GM18861 (cell line): ENCODE measurements at regions not wholly inside any gene's neighbourhood (a gene's known extent, or its start where the extent isn't known, plus 50 kb on each side); places are given as distances from the start of the nearest gene placed in this dataset.
"Not testable (repeated sequence)": the region's sequence is repeated elsewhere in the genome, so short reads cannot be mapped to it uniquely, and the experiment has no call there.

ENCODE experiments used
- ATAC-seq: cut with Tn5 transposase; IDR thresholded peaks from one replicate; pipeline ENCODE4 v1.9.1; 2021; ENCODE audit not compliant: unreplicated experiment

DNA sequence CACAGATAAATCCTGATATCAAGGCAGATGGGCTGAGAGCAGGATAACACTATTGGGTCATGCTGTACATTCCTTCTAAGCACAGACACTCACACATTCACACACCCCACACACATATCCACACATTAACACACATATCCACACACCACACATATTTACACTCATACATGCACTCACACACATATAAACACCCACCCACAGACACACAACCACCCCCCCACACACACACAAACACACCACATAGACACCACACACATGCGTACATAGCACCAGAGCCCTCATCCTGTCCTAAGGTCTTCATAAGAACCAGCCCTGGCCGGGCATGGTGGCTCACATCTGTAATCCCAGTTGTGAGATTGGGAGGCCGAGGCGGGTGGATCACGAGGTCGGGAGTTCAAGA, 322.3 kb upstream of the ADCY2 start:
- no peak for ATAC-seq

DNA sequence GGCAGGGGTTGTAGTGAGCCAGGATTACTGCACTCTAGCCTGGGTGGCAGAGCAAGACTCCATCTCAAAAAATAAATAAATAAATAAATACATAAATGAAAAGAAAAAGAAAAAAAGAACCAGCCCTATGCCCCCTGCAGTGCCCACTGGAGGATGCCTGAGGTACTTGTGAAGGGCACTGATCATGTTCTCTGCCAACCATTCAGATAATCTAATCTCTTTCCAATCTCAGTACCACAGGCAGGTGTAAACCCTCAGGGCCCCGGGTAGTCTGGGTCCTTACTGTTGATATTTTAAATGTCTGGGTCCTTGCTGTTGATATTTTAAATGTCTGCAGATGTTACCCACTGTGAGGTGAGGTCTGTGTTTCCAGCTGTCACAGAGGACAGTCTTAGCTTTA, 321.8 kb upstream of the ADCY2 start:
- no peak for ATAC-seq

DNA sequence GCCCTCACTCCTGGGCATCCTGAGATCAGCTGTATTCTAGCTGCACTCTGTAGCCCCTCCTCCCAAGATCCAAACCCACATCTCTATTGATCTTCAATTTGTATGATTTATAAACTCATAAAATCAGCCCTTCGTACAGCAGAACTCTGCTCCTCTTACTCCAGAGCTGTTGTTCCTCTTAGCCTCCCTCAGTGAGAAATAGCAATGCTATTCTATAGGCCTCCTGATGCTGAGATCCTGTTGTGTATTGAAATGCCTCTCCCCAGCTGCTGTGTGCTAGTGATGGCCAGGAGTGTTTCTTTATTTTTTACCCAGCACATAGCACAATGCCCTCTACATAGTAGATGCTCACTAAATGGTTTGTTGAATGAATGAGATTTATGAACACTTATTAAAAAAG, 320.5 kb upstream of the ADCY2 start:
- ATAC-seq = no peak

DNA sequence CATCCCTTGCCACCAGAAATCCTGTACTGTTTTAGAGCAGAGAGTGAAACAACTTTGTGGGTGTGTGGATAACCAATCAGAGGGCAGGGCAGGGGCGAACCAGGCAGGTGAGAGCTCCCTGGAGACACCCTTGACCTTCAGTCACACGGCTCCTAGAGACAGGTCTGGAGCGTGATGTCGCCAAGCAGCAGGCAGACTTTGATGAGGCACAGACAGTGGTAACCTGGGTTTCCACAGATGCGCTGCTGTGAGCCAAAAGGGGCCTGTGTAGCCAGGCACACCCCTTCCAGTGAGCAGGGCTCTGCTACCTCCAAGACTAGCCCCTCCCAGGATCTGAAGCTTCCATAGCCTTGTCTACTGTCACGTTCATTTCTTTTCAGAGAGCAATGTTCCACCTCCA, 317.8 kb upstream of the ADCY2 start:
- ATAC-seq = no peak

DNA sequence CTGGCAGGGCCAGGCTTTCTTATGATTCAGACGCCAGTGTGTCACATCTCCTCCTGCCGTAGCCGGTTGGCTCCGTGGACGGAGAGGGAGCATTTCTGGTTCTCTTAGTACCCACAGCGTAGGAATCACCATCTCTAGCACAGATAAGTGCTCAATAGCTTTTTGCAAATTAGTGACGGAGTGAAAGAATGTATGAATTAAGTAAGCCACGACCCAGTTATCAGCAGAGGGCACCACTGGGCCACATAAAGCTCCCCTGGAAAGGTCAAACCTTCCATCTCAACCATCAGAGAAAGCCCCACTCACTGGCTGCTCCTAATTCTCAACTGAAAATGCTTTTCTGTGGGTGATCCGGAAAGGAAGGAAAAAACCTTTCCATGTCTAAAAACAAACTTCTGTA, 317.0 kb upstream of the ADCY2 start:
- no peak for ATAC-seq

DNA sequence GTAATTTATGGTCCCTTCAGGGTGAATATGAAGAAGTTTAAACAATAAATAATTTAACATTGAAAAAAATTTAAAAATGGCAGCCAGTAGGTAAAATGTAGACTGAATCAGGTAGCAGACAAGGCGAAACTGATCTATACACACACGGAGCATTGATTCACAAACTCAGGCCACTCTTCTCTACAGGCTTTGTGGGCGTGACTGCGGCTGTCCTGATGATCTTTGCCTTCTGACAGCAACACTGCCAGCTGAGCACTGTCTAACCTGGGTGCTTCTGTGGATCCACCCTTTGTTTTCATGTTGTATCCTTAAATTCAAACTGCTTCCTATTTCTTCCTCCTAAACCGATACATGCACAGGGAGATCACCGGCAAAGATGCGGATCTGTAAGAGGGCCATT, 315.4 kb upstream of the ADCY2 start:
- ATAC-seq = no peak

DNA sequence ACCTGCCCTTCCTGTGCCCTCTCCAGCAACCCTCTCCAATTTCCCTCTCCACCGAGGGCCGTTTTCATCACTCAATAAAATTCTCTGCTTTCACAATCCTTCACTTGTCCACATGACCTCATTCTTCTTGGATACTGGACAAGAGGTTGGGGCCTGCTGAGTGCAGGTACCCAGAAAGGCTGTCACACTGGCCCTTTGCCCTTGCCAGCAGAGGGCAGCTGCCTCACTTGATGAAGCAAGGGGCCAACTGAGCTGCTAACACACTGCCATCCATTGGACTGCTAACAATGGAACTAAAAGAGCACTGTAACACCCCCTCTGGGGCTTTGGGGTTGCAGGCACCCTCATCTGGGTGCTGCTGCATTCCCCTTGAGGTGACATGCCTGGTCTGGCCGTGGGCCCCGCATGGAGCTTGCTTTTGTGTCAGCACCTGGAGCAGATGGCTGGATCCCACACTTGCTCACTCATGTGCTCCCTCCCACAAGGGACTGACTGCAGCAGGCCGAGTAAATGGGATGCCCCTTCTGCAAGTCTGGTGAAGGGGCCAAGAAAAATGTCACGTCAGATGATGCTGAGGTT, 308.1 kb upstream of the ADCY2 start:
- no peak for ATAC-seq

DNA sequence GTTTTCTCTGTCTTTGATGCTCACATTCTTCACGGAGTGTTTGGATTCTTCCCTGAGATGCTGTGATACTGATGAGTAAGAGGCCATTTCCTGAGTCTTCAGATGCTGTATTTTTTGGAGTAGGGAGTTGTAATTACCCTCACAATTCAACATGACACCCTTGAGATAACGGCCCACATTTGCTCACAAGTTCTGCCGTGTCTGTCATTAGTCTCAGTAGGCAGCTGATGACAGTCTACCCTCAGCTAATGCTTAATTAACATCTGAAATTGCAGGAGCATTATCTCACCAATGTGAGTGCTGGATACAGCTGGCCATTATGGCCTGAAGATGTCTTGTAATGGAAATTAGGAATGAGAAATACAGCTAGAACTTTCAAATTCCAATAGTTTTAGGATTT, 307.1 kb upstream of the ADCY2 start:
- ATAC-seq = no peak

DNA sequence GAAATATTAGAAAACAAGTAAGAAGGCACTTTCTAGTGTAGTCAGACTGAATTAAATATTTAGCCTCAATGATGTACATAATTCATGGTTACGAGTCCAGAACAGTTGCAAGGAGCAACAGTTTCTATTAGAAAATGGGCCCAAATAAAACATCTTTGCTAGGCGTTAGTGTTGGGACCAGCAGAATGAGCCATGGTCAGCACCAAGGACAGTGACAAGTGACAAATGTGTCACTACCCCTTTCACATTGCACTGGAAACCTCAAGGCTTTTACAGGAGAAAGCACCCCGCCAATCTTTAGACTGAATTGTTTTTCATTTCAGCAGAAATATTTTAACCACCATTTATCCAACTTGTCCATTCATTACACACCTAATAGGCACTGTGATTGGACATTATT, 301.3 kb upstream of the ADCY2 start:
- ATAC-seq = no peak

DNA sequence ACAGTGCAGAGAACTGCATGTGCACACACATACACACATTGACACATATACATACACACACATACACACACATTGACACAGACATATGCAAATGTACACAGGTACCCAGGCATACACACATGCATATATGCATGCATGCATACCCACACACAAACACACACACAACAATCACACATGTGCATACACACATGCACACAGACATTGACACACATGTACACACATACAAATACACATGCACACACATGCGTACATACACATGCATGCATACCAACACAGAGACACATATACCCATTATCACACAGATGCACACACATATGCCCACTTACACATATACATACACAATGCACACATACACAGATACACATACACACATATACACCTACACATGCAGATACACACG, 299.6 kb upstream of the ADCY2 start:
- no peak for ATAC-seq

DNA sequence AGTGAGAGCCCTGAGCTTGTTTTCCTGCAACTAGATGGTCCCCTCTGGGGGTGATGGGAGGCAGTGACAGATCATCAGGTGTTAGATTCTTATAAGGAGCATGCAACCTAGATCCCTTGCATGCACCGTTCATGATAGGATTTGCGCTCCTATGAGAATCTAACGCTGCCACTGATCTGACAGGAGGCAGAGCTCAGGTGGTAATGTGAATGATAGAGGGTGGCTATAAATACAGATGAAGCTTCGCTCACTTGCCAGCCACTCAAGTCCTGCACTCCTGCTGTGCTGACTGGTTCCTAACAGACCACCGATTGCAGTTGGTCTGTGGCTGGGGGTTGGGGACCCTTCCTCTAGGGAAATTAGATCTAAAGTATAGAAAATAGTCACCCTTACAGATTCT, 290.6 kb upstream of the ADCY2 start:
- no peak for ATAC-seq

DNA sequence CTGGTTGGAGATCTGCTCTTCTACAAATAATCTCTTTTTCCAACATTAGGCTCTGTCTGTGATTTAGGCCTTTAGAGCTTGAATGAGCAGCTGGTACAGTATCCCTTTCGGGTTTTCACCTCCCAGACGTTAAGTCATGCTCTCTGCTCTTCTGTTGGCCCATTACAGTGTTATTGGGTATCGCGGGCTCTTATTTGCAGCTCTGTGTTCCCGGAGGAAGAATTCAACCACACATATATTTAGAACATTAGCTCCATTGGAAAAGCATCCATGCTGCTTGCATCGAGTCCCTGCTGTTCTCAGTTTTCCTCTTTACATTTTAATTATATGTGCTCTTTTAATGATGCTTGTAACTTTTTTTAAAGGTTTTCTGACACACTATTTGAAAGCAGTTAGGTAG, 278.0 kb upstream of the ADCY2 start:
- ATAC-seq = no peak

DNA sequence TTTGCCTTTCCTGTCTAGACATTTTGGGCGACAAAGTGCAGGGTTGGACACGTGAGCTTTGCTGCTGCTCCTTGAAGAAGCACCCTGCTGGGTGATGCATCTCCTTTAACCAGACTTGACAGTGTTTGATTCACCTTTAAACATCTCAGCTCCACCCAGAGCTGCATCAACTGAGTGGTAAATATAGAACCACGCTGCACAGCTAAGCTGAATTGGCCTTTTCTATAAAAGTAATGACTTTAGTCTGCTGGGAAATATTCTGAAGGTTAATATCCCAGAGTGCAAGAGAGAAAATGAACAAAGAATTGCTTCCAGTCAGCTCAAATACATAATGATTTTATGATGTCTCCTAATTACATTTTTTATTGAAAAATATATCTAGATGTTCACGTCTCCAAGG, 264.3 kb upstream of the ADCY2 start:
- no peak for ATAC-seq

DNA sequence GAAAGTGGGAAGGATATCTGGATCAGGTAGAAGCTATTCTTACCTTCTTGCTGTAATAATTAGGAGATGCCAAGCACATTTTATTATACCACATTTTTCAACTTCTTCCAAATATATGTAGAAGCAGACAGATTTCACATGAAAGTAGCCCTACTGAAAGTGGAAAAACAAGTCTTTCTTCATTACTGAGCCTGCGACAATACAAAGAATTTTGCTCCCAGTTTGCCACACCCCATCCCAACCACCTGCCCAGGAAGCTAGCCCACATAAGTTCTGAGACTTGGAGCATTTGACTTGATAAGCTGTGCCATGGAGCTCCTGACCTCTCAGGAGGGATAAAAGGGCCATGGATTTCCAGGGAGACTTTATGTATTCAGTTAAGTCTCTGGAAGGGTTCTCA, 249.1 kb upstream of the ADCY2 start:
- ATAC-seq = no peak

DNA sequence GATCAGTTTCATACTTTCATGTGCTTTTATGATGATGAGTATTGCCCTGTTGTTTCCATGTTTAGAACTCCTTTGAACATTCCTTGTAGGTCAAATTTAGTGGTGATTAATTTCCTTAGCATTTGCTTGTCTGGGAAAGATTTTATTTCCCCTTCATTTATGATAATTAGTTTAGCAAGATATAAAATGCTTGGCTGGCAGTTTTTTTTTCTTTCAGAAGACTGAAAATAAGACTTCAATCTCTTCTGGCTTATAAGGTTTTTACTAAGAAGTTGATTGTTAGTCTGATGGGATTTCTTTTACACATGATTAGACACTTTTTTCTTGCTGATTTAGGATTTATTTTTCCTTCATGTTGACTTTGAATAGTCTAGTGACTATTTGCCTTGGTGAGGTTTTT, 238.9 kb upstream of the ADCY2 start:
- no peak for ATAC-seq

DNA sequence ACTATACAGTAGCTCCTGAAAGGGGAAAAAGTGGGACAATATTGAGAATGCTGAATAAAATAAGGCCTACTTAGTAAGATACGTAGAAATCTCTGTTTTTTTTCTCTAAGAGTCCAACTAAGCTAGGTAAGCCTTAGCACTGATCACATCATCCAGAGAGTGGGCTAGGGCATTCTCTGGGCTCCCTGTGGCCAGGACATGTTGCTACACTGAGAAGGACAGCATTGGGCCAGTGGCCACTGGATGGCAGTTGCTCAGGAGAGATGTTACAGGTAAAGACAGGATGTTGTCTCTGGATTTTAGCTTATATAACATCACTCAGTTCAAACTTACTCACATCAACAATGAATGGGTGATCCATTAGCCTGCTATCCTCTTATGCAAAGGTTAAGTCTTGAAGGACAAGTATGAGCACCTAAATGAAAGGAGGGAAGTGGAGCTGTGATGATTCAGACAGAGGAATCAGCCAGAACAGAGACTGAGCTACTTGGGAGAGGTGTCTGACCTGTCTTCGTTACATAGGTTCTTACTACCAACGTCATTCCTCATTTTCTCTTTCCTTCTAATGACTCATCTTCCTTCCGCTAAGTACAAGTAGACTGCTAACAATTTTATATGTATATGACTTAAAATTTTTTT, 226.6 kb upstream of the ADCY2 start:
- no peak for ATAC-seq

DNA sequence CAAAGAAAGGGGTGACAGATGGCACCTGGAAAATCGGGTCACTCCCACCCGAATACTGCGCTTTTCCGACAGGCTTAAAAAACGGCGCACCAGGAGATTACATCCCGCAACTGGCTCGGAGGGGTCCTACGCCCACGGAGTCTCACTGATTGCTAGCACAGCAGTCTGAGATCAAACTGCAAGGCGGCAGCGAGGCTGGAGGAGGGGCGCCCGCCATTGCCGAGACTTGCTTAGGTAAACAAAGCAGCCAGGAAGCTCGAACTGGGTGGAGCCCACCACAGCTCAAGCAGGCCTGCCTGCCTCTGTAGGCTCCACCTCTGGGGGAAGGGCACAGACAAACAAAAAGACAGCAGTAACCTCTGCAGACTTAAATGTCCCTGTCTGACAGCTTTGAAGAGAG, 225.2 kb upstream of the ADCY2 start:
- ATAC-seq = not testable (repeated sequence)

DNA sequence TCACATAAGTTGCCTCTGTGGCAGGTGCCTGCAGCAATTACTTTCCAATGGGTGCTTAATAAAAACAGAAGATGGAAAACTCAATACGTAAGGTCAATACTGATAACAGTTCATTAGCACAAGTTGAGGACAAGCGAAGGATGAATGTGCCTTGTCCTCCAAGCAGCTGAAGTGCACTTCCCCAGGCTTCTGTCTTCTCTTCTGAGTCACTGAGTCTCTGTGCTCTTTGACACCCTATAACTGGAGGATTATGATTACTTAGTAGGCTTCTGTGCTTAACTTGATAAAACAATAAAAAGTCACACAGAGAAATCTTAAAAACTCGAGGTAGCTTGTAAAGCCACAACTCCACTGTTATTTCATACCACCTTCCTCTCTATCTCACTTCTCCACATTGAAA, 216.6 kb upstream of the ADCY2 start:
- no peak for ATAC-seq

DNA sequence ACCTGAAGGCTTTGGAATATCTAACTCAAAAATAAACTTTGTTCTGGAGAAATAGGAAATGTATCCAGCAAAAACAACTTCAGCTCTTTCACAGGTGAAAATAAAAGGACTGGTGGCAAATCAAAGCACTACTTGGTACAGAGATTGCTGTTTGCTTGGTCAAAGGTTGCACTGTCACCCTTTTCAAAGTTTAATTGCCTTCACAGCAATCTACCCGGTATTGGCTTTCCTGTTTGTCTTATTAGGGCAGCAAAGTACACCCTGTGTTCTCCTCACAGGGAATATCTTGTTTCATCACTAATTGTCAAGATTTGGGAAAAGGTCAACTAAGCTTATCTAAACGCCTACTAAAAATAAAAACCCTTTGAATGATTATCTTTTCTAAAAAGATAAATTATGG, 214.1 kb upstream of the ADCY2 start:
- ATAC-seq = no peak

DNA sequence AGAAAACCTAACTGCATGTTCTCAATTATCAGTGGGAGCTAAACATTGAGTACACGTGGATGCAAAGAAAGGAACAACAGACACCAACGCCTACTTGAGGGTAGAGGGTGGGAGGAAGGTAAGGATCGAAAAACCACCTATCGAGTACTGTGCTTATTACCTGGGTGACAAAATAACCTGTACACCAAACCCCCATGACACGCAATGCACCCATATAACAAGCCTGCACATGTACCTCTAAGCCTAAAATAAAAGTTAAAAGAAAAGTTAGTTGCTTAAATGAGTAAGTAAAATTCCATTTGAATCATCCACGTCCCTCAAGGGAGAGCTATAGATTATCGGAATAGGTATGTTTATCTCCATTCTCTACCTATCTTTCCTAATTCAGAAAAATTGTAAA, 210.2 kb upstream of the ADCY2 start:
- no peak for ATAC-seq

DNA sequence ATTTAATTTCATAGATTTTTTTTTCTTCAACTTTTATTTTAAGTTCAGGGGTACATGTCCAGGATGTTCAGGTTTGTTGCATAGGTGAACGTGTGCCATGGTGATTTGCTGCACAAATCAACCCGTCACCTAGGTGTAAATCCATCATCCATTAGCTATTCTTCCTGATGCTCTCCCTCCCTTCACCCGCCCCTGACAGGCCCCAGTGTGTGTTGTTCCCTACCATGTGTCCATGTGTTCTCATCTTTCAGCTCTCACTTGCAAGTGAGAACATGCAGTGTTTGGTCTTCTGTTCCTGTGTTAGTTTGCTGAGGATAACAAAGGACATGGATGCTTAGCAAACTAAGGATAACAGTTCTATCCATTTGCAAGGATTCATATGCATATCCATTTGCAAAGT, 209.1 kb upstream of the ADCY2 start:
- ATAC-seq = no peak

DNA sequence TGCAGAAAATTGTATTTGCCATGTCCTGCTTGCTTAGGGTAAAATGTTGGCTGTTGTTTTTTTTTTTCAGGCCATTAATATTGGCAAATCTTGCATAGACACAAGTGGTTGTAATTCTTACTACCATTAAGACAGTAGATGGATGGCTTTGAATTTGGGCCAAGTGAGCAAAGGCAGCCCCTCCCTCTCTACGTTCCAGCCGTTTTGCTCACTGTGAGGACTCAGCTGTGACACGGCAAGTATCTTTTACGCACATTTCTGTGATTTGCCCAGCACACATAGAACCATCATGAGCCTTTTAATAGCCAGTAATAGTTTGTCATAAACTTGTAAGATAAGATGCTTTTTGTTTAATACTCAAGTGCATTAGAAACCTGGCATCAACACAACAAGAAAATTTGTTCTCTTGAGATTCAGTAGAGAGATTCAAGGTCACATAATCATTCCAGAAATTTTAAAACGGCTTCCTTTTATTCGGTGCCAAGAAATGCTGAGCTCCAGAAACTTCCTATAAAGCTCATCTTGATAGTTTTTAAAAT, 205.2 kb upstream of the ADCY2 start:
- ATAC-seq = no peak

DNA sequence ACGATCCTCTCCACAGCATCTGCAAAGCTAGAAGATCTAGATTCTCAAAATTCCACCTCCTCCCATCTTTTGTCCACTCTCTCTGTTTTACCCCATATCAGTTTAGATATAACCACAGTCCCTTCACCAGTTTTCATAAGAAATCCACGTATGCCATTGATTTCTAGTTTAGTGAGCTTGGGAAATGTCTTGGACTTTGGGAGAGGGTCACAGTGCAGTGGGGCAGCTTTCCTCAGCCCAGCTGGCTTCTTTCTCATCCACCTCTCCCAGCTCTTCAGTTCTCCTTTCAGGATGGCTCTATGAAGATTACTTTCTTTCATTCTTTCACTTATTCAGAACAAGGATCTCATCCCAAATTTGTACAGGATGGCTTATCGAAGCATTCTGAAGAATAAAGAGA, 203.9 kb upstream of the ADCY2 start:
- no peak for ATAC-seq
